Fibroblast of mammary gland (primary cell): ENCODE measurements at regions not wholly inside any gene's neighbourhood (a gene's known extent, or its start where the extent isn't known, plus 50 kb on each side); places are given as distances from the start of the nearest gene placed in this dataset.

ENCODE experiments used
- DNase-seq: peaks from one replicate; pipeline ENCODE4 v3.0.0-alpha.2; 2010; ENCODE audit warnings: low read depth
- H3K4me3 ChIP-seq: 2 replicates; pipeline ENCODE4 v1.5.1; 2011; ENCODE audit warnings: low read depth, mild to moderate bottlenecking, low read length, moderate library complexity; ENCODE audit not compliant: control insufficient read depth
- TF ChIP-seq, protein P1 (sequence below): conservative IDR thresholded peaks from 2 replicates; pipeline ENCODE4 v1.5.1; 2011; ENCODE audit warnings: low read depth, low read length, inconsistent platforms; ENCODE audit not compliant: control insufficient read depth, insufficient read depth

DNA sequence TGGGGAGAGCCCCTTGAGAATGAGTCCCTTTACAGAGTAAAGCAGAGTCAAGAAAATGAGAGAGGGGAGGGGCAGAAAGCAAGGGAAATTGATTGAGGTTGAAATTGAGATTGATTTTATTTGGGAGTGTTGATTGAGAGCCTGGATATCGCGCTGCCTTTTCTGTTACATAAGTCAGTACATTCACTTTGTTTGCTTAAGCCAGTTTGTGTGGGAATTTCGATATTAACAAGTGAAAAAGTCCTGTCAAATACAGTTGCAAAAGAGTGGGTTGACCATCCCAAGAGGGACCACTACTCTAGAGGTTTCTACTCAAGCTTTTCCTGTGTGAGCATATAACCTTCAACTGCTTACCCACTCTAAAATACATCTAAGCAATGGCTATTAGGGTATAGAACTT is 331.4 kb upstream of the AZI2 start:
- TF ChIP-seq, protein P1, sequence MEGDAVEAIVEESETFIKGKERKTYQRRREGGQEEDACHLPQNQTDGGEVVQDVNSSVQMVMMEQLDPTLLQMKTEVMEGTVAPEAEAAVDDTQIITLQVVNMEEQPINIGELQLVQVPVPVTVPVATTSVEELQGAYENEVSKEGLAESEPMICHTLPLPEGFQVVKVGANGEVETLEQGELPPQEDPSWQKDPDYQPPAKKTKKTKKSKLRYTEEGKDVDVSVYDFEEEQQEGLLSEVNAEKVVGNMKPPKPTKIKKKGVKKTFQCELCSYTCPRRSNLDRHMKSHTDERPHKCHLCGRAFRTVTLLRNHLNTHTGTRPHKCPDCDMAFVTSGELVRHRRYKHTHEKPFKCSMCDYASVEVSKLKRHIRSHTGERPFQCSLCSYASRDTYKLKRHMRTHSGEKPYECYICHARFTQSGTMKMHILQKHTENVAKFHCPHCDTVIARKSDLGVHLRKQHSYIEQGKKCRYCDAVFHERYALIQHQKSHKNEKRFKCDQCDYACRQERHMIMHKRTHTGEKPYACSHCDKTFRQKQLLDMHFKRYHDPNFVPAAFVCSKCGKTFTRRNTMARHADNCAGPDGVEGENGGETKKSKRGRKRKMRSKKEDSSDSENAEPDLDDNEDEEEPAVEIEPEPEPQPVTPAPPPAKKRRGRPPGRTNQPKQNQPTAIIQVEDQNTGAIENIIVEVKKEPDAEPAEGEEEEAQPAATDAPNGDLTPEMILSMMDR, result no peak
- no peak overlapping the region for H3K4me3 ChIP-seq
- DNase-seq, result no peak

DNA sequence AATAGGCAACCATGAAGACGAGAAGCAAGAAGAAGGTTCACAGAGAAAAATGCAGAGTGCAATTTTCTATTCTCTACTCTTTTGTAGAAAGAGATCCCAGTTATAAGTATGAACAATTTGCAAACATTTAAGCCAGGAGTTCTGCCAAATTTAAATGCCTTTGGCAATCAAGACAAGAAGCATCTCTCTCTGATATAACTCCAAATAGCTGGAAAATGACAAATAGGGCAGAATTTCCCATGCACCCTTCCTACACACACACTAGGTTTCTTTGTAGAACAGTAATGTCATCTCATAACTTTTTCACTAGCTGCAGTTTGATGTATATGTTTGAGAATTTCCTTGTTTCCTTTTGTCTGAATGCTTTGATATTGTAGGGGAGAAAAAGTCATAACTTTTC is 333.5 kb upstream of the AZI2 start:
- H3K4me3 ChIP-seq, result no peak overlapping the region
- TF ChIP-seq, protein P1, result no peak
- no peak for DNase-seq

DNA sequence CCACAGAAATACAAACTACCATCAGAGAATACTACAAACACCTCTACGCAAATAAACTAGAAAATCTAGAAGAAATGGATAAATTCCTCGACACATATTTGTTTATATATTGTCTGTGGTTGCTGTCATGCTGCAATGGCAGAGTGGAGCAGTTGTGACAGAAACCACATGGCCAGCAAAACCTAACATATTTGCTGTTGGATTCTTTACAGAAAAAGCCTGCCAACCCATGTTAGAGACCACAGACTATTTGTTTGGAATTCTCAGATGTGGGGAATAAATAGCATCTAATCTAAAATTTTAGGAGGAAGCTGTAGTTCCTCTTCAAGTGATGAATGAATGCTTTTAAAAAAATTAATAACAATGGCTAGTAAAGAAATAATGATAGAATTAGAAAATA is 341.6 kb upstream of the AZI2 start:
- H3K4me3 ChIP-seq, result no peak overlapping the region
- no peak for DNase-seq
- TF ChIP-seq, protein P1, result no peak

DNA sequence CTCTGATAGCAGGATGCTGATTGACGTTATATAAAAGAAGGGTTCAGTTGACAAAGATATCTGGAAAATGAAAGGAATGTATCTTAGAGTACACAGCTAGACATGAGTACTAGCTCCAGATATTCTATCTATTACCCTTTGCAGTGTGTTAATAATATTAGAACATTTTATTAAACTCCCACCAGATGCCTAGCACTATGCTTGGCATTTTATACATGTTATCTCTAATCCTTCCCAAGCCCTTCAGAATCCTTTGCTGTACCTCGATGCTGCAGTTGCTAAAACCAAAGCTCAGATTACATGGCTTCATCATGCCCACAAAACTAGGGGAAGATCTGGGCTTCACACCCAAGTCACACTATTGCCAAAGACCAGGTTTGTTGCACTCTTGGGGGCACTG is 350.1 kb upstream of the AZI2 start:
- TF ChIP-seq, protein P1, result no peak
- H3K4me3 ChIP-seq, result no peak overlapping the region
- no peak for DNase-seq

DNA sequence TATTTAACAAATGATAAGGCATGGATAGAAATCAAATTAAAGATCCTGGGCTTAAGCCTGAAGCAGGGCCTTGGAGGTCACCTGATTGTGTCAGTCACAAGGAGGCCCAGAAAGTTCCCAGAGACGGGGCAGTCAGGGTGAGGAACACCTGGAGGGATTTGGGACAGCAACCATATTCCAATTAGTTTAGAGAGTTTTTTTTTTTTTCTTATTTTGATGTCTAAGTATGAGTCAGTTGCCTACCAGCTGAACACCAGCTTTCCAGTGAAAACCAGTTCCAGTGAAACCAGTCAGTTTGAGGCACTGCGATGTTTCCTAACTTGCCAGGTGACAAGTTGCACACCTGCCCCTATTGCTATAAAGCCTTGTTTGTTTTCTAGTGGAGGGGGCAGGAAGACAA is 350.7 kb upstream of the AZI2 start:
- no peak overlapping the region for H3K4me3 ChIP-seq
- TF ChIP-seq, protein P1, result no peak
- no peak for DNase-seq

DNA sequence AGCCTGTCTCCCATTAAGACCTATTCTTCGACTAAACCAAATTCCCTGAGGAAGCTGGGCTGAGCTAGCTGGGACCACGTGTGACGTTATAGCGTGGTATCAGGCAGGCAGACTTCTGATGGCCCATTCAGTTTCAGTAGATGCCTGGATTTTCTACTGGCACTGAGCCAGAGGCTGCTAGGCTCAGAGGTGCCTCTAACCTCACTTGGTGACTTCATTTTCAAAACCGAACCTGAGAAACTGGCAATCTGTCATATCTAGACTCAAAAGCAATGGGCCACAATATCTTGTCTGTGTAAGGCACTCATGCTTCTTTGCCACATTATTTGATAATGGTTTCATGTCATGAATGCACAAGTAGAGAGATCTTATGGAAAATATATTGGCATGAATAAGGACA is 352.1 kb upstream of the AZI2 start:
- H3K4me3 ChIP-seq, result no peak overlapping the region
- TF ChIP-seq, protein P1, result no peak
- DNase-seq, result no peak

DNA sequence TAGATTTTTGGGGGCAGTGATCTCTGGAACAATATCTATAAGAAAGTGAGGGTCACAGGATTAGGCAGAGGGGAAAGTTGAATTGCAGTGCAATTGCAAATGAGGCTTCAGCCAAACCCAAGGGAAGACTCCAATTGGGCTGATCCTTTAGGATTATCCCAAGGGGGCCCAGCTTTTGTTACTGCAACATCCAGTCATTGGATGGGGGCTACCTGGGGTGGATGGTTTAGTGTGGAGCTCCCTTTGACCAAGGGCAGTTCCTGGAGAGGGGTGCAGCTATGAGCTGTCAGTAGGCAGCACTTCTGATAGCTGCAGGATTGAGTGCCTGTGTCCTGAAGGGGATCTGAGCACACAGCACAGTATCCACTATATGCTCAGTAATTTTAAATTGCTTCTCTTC is 355.2 kb upstream of the AZI2 start:
- no peak overlapping the region for H3K4me3 ChIP-seq
- DNase-seq, result no peak
- TF ChIP-seq, protein P1, result no peak
